Naive thymus-derived CD4-positive, alpha-beta T cell (primary cell): ENCODE measurements at regions not wholly inside any gene's neighbourhood (a gene's known extent, or its start where the extent isn't known, plus 50 kb on each side); places are given as distances from the start of the nearest gene placed in this dataset.
A peak's percentile ranks its signal among the peaks of the same experiment; 100 is the strongest.
"Not testable (repeated sequence)": the region's sequence is repeated elsewhere in the genome, so short reads cannot be mapped to it uniquely, and the experiment has no call there.

Experiments
- ATAC-seq: fragments of 150-1000 bp; cut with Tn5 transposase; 2 replicates; pipeline ENCODE4 v1.10.0; 2021; ENCODE audit warnings: mild to moderate bottlenecking, moderate library complexity
- CTCF ChIA-PET: fragments of 350-600 bp; sonication (Branson Sonifier 250); formaldehyde crosslinking; loops from one replicate; lab custom pipeline; 2021; ENCODE audit warnings: antibody characterized with exemption; lab: Charles Lee
- POLR2A ChIA-PET: fragments of 350-600 bp; sonication (Branson Sonifier 250); formaldehyde crosslinking; loops from one replicate; lab custom pipeline; 2021; ENCODE audit warnings: antibody characterized with exemption, inconsistent platforms; lab: Charles Lee
- DNase-seq, 9 donors: peaks; one replicate each; pipeline versions ENCODE4 v3.0.0 to v3.0.0-alpha.2; 2020 to 2022; ENCODE audit warnings: mixed read lengths in 1 of 9
- H3K27ac ChIP-seq: one replicate; pipeline ENCODE4 v1.7.0; 2013; ENCODE audit warnings: mild to moderate bottlenecking, low read depth, low read length, moderate library complexity
- H3K27me3 ChIP-seq, 2 donors: one replicate each; pipeline ENCODE4 v1.7.0; 2013; ENCODE audit warnings: low read length in 2 of 2, mild to moderate bottlenecking in 2 of 2, moderate library complexity in 2 of 2; ENCODE audit not compliant: control insufficient read depth in 2 of 2, insufficient read depth in 2 of 2
- H3K36me3 ChIP-seq, 3 experiments: 1 replicate in 2 of 3; 2 replicates in 1 of 3; pipeline ENCODE4 v1.7.0; 2013; ENCODE audit warnings: low read length in 3 of 3, mild to moderate bottlenecking in 3 of 3, moderate library complexity in 1 of 3; ENCODE audit not compliant: insufficient read depth in 3 of 3, control insufficient read depth in 2 of 3
- H3K4me1 ChIP-seq, 2 donors: one replicate each; pipeline ENCODE4 v1.7.0; 2013; ENCODE audit warnings: low read length in 2 of 2, mild to moderate bottlenecking in 2 of 2, moderate library complexity in 1 of 2; ENCODE audit not compliant: control insufficient read depth in 2 of 2, insufficient read depth in 2 of 2
- H3K4me3 ChIP-seq: 2 replicates; pipeline ENCODE4 v1.7.0; 2013; ENCODE audit warnings: mild to moderate bottlenecking, low read length
- H3K9me3 ChIP-seq, 3 experiments: 1 replicate in 2 of 3; 2 replicates in 1 of 3; pipeline ENCODE4 v1.7.0; 2013; ENCODE audit warnings: low read length in 3 of 3; ENCODE audit not compliant: control insufficient read depth in 2 of 3
- H3K27ac Mint-ChIP-seq, 9 donors: one replicate each; pipeline ENCODE4 v1.8.0; 2020 to 2022; ENCODE audit warnings: mixed read lengths in 9 of 9, mild to moderate bottlenecking in 8 of 9, moderate library complexity in 5 of 9, inconsistent platforms in 2 of 9
- H3K27me3 Mint-ChIP-seq, 5 donors: one replicate each; pipeline ENCODE4 v1.8.0; 2021 to 2022; ENCODE audit warnings: mixed read lengths in 5 of 5, mild to moderate bottlenecking in 1 of 5
- H3K36me3 Mint-ChIP-seq, 5 donors: one replicate each; pipeline ENCODE4 v1.8.0; 2020 to 2022; ENCODE audit warnings: mixed read lengths in 5 of 5, mild to moderate bottlenecking in 3 of 5, inconsistent platforms in 1 of 5
- H3K4me1 Mint-ChIP-seq, 7 donors: one replicate each; pipeline ENCODE4 v1.8.0; 2020 to 2022; ENCODE audit warnings: mixed read lengths in 7 of 7, mild to moderate bottlenecking in 3 of 7, inconsistent platforms in 1 of 7
- H3K4me3 Mint-ChIP-seq, 10 donors: one replicate each; pipeline ENCODE4 v1.8.0; 2020 to 2022; ENCODE audit warnings: mild to moderate bottlenecking in 10 of 10, mixed read lengths in 10 of 10, moderate library complexity in 6 of 10, inconsistent platforms in 2 of 10
- H3K9me3 Mint-ChIP-seq, 11 donors: one replicate each; pipeline ENCODE4 v1.8.0; 2020 to 2022; ENCODE audit warnings: mixed read lengths in 11 of 11, mild to moderate bottlenecking in 4 of 11, inconsistent platforms in 1 of 11, moderate library complexity in 1 of 11
- intact Hi-C, 2 donors: fragments of 100-400 bp; cut with micrococcal nuclease; formaldehyde crosslinking; loops; one replicate each; pipeline ENCODE4 v1.15.1; 2023

GRCh38 chr14:18879547-18879946, 87.7 kb upstream of the POTEM start:
- H3K4me1 Mint-ChIP-seq, POLR2A ChIA-PET, H3K36me3 Mint-ChIP-seq, H3K4me3 Mint-ChIP-seq, ATAC-seq, H3K27me3 Mint-ChIP-seq, H3K4me3 ChIP-seq, CTCF ChIA-PET, H3K36me3 ChIP-seq, intact Hi-C loops, H3K27ac ChIP-seq, H3K9me3 ChIP-seq, H3K27ac Mint-ChIP-seq, DNase-seq, H3K27me3 ChIP-seq, H3K4me1 ChIP-seq, H3K9me3 Mint-ChIP-seq: not testable (repeated sequence)

DNA sequence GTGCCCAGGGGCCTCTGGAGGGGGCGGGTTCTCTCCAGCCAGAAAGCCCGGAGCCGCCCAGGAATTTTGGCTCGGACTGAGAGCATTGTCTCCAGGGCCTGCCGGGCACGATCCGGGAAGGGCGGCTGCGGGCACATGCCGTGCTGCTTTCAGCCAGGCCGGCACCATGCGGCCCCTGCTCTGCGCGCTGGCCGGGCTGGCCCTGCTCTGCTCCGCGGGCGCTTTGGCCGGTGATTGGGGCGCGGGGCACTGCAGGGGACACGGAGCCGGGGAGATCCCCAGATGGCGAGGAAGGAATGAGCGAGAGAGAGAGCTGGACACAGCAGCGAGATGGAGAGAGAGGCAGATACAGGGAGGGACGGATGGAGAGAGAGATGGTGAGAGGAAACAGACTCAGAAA, 86.7 kb upstream of the POTEM start:
- intact Hi-C loops, H3K4me1 ChIP-seq, POLR2A ChIA-PET, ATAC-seq, H3K4me1 Mint-ChIP-seq, H3K27me3 Mint-ChIP-seq, H3K27ac Mint-ChIP-seq, CTCF ChIA-PET, H3K9me3 ChIP-seq, H3K36me3 ChIP-seq, H3K27me3 ChIP-seq, H3K4me3 ChIP-seq, H3K27ac ChIP-seq, H3K36me3 Mint-ChIP-seq, H3K9me3 Mint-ChIP-seq, DNase-seq, H3K4me3 Mint-ChIP-seq: not testable (repeated sequence)

DNA sequence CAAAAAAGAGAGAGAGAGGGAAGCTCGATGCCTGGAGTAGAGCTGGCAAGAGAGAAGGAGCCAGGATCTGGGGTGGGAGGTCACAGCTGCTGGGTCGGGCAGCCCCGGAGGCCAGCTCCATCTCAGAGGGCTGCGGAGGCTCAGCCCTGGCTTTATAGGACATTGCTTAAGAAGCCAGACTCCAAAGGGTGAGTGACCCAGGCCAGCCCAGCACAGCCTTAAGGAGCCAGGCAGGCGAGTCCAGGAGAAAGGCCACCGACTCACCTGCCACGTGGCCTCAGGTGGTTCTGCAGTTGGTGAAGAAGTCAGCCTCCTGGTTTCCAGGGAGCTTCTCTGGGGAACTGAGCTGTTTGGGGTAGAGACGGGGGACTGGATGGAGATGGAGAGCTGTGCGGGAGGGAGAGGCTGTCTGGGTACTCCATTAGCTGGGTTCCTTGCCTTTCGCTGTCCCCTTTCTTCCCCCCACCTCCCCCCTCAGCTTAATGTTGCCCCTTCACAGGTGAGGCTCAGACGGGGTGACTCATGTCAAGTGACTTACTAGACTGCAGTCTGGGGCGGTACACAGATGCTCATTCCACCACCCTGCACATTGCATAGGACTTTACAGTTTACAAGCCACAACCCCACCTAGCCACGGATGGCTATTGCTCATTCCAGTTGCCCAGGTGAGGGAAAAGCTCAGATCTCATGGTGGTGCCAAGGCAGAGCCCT, 85.9 kb upstream of the POTEM start:
- ATAC-seq, H3K4me3 Mint-ChIP-seq, POLR2A ChIA-PET, H3K27ac ChIP-seq, H3K27me3 ChIP-seq, intact Hi-C loops, H3K36me3 ChIP-seq, H3K9me3 Mint-ChIP-seq, H3K4me1 Mint-ChIP-seq, H3K9me3 ChIP-seq, CTCF ChIA-PET, H3K4me1 ChIP-seq, H3K27ac Mint-ChIP-seq, DNase-seq, H3K4me3 ChIP-seq, H3K36me3 Mint-ChIP-seq, H3K27me3 Mint-ChIP-seq: not testable (repeated sequence)

DNA sequence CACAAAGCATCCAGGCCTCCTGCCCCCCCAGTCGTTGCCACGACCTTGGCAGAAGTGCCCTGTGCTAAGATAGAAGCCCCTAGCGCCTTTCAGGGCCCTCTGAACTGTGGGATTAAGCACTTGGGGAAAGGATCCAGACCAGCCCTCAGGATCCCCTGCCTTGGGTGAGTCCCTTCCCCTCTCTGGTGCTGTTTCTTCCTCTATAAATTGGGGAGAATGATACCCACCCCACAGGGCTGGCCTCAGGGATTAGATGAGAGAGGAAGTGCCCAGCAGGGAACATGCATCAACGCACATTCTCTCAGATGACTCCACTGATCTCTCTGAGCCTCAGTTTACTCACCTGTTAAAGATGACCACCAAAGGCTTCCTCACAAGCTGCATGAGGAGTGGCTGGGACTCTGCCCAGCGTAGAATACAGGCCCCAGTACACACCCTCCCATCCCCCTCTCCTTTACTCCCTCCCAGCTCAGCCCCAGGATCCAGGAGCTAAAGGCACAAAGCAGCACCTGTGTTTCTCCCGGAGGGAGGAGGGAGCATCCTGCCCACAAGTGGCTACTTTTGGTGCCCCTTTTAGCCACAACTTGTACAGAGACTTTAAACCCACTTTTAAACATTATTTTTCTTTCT, 85.3 kb upstream of the POTEM start:
- H3K36me3 Mint-ChIP-seq, H3K4me1 Mint-ChIP-seq, H3K36me3 ChIP-seq, H3K4me3 Mint-ChIP-seq, H3K27ac Mint-ChIP-seq, ATAC-seq, H3K4me1 ChIP-seq, H3K9me3 ChIP-seq, H3K9me3 Mint-ChIP-seq, H3K27ac ChIP-seq, POLR2A ChIA-PET, H3K27me3 ChIP-seq, CTCF ChIA-PET, H3K27me3 Mint-ChIP-seq, H3K4me3 ChIP-seq, intact Hi-C loops, DNase-seq: not testable (repeated sequence)

DNA sequence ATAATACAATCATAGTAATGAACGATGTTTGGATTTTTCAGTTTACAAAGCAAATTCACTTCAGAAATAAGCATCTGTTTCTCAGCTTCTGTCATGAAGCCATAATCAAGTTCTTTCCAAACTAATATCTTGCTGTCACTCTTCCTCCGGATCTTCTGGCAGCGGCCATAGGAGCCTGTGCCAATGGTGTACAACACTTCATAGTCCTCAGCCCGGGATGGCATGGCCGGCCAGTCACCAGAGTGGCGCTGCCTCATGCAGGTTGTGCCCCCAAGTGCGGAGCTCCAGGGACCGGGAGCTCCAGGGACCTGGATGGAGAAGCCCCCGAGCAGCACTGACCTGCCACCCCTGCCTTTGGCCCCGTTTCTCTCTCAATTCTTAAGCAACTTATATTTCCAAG, 77.0 kb upstream of the POTEM start:
- H3K36me3 ChIP-seq, H3K36me3 Mint-ChIP-seq, H3K4me1 ChIP-seq, CTCF ChIA-PET, H3K27me3 ChIP-seq, POLR2A ChIA-PET, DNase-seq, H3K9me3 ChIP-seq, intact Hi-C loops, H3K27me3 Mint-ChIP-seq, H3K27ac ChIP-seq, H3K27ac Mint-ChIP-seq, H3K4me1 Mint-ChIP-seq, ATAC-seq, H3K4me3 ChIP-seq, H3K4me3 Mint-ChIP-seq: not testable (repeated sequence)
- peaks cover 0 to 11% (median 0%) of the 10 kb centered on the region in 11 donors for H3K9me3 Mint-ChIP-seq

- POLR2A ChIA-PET, H3K4me1 Mint-ChIP-seq, H3K36me3 Mint-ChIP-seq, H3K4me1 ChIP-seq, H3K4me3 ChIP-seq, H3K9me3 ChIP-seq, H3K36me3 ChIP-seq, H3K9me3 Mint-ChIP-seq, DNase-seq, CTCF ChIA-PET, H3K27me3 ChIP-seq, H3K27ac Mint-ChIP-seq, H3K27me3 Mint-ChIP-seq, H3K27ac ChIP-seq, intact Hi-C loops, H3K4me3 Mint-ChIP-seq: not testable (repeated sequence)
- peak; percentile 29 for ATAC-seq
These were observed 53.4 kb upstream of the POTEM start for GRCh38 chr14:18913860-18914259.

DNA sequence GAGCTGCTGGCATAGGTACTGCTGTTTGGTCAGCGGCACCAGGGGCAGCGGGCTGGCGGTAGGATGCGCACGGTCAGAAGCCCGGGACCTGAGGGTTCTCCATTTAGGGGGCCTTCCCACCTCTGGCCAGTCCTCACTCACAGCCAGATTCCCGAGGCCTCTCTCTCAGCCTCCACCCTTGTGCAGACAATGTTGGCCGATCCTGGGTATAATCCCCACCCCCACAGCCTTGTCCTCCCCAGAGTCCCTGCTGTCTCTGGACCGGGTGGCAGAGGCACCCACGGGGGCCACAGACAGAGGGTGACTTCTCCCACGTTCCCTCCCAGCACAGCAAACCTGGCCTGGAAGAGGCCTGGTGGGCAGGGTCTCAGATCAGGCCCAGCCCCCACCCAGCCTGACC, 52.7 kb upstream of the POTEM start:
- H3K27me3 Mint-ChIP-seq, intact Hi-C loops, H3K27me3 ChIP-seq, H3K4me1 ChIP-seq, H3K9me3 Mint-ChIP-seq, H3K4me1 Mint-ChIP-seq, H3K36me3 ChIP-seq, CTCF ChIA-PET, H3K27ac Mint-ChIP-seq, H3K4me3 Mint-ChIP-seq, POLR2A ChIA-PET, H3K4me3 ChIP-seq, H3K27ac ChIP-seq, ATAC-seq, H3K36me3 Mint-ChIP-seq, H3K9me3 ChIP-seq: not testable (repeated sequence)
- DNase-seq, result peak in 1 of 9 donors; percentile 11
